ENCODE measurements at regions not wholly inside any gene's neighbourhood (a gene's known extent, or its start where the extent isn't known, plus 50 kb on each side); places are given as distances from the start of the nearest gene placed in this dataset.

DNA sequence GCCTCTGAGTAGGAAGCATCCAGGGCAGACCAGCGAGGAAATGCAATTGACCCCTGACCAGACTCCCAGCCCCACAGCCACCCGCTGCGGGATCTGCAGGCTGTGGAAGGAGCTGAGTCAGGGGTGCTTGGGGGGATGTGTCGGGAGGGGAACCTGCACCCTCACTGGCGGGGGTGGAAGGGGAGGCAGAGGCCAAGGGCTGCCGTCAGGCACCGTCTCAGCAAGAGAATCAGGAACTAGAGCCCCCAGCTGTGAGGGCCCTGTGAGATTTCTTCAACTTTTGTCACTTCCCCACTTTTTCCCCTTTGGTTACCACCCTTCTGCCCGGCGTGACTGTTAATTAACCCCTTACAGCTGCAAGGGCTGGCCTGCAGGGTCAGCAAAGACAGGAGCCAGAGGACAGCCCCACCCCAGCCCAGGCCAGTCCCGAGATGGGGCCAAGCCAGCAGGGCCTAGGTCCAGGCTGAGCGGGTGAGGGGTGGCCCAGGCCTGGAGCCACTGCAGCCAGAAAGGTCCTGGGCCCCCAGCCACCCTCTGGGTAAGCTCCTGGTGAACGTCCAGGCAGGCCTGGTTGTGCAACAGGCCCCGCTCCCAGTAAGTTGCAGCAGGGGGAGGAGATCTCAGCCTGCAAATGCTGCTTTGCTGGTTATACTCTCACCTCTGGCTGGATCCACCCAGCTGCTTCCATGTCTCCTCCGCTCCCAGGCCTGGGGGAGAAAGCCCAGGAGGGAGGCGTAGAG is 147.0 kb upstream of the ID2 start:
- peak in 1 of 2 donors; percentile 5 for TF ChIP-seq POLR2A (IDR thresholded peaks at IDR 0.05)
- TF ChIP-seq, protein P1, sequence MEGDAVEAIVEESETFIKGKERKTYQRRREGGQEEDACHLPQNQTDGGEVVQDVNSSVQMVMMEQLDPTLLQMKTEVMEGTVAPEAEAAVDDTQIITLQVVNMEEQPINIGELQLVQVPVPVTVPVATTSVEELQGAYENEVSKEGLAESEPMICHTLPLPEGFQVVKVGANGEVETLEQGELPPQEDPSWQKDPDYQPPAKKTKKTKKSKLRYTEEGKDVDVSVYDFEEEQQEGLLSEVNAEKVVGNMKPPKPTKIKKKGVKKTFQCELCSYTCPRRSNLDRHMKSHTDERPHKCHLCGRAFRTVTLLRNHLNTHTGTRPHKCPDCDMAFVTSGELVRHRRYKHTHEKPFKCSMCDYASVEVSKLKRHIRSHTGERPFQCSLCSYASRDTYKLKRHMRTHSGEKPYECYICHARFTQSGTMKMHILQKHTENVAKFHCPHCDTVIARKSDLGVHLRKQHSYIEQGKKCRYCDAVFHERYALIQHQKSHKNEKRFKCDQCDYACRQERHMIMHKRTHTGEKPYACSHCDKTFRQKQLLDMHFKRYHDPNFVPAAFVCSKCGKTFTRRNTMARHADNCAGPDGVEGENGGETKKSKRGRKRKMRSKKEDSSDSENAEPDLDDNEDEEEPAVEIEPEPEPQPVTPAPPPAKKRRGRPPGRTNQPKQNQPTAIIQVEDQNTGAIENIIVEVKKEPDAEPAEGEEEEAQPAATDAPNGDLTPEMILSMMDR (IDR thresholded peaks at IDR 0.05), result no peak
- H3K27me3 ChIP-seq, result no peaks in the 10 kb centered on the region
- H3K9me3 ChIP-seq, result peaks cover 0 to 13% (median 10%) of the 10 kb centered on the region in 12 donors
- ATAC-seq (peak; percentile 63 to 88 (median 80)), DNase-seq (peak; percentile 64 to 88 (median 78))
- WGBS, 4 donors, result 64 to 77% (median 66%) methylated on average over 11 to 15 of the region's 15 CpGs
- H3K27ac ChIP-seq, result peak overlapping the region in 10 of 12 donors; percentile 13 to 92 (median 48)
- intact Hi-C loops (cut with DNase I), result loop anchor here in 2 of 10 donors (10.0 kb wide), 1 partner anchor 1110 kb away; no protein-coding TSS in a partner anchor
- H3K4me3 ChIP-seq, result peak overlapping the region in 1 of 12 donors; percentile 20
- peaks cover 0 to 64% (median 35%) of the 10 kb centered on the region in 12 donors for H3K4me1 ChIP-seq
- no peaks in the 10 kb centered on the region for H3K36me3 ChIP-seq

DNA sequence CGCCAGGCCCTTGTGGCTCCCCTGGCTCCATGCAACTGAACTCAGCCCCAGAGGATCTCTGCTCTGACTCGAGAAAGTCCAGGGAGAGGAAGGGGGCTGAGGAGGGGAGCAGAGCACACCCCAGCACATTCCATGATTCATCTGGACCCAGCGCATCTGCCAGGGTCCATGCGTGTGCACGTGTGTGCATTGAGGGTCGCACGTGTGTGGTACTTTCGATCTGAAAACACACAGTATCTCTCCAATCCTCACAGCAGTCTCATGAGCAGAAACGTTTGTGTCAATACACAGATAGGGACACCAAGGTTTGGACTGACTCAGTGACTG is 146.4 kb upstream of the ID2 start:
- Histone ChIP-seq H3K27me3 (no peaks in the 10 kb centered on the region), H3K27ac (peak overlapping the region in 10 of 12 donors; percentile 13 to 92 (median 48)), H3K4me3 (peak overlapping the region in 1 of 12 donors; percentile 20), H3K4me1 (peaks cover 0 to 66% (median 39%) of the 10 kb centered on the region in 12 donors), H3K36me3 (no peaks in the 10 kb centered on the region), H3K9me3 (peaks cover 0 to 13% (median 10%) of the 10 kb centered on the region in 12 donors)
- WGBS, 4 donors, result 81 to 95% (median 85%) methylated on average over 7 to 9 of the region's 9 CpGs
- ATAC-seq (no peak), DNase-seq (no peak)
- intact Hi-C loops (cut with DNase I), result loop anchor here in 2 of 10 donors (10.0 kb wide), 1 partner anchor 1111 kb away; no protein-coding TSS in a partner anchor
- no peak for TF ChIP-seq POLR2A (IDR thresholded peaks at IDR 0.05)
- TF ChIP-seq, protein P1 (IDR thresholded peaks at IDR 0.05), result no peak

DNA sequence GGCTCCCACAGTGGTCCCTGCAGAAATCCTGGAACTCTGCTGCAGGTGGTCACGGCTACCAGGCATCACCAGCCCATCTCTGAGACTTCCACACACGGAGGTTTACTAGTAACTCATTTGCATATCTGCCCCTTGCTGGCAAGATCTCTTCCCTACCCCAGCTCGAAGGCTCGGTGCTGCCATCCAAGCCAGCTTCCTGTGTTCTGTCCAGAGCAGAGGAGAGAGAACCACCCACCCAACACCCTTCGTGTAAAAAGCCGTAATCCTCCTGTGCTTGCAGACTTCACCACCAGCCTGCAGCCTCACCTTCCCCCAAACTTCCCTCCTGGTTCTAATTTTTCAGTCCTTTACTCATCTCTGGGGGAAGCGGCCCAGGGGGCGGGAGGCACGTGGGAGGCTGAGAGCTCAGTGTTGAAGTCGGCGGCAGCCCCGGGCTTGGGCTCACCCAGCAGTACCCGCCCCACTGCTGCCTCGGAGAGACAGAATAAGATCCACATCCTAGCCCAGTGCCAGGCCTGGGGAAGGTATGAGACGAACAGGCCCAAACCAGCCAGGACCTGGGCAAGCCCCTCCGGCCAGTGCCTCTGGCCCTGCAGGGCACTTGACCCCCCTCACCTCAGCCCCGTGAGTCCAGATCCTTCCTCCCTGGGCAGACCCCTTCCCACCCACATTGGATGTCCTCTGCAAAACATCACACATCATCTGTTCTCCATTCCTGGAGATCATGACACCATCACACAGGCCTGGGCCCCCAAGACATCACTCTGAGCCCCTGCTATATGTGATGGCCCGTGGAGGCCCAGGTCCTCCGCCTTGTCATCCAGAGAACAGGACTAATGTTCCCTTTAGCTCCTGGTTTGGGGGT is 145.8 kb upstream of the ID2 start:
- 75 to 83% (median 81%) methylated on average over 18 to 19 of the region's 19 CpGs for WGBS, 4 donors
- Histone ChIP-seq H3K27ac (peak overlapping the region in 7 of 12 donors; percentile 31 to 92 (median 55)), H3K36me3 (no peaks in the 10 kb centered on the region), H3K9me3 (peaks cover 0 to 12% (median 10%) of the 10 kb centered on the region in 12 donors), H3K4me1 (peaks cover 0 to 72% (median 40%) of the 10 kb centered on the region in 12 donors), H3K27me3 (no peaks in the 10 kb centered on the region), H3K4me3 (no peak overlapping the region)
- DNase-seq, result peak in 1 of 5 donors; percentile 32
- ATAC-seq, result no peak
- intact Hi-C loops (cut with DNase I), result loop anchor here in 2 of 10 donors (10.0 kb wide), 1 partner anchor 1111 kb away; no protein-coding TSS in a partner anchor
- TF ChIP-seq, protein P1 (IDR thresholded peaks at IDR 0.05), result no peak
- no peak for TF ChIP-seq POLR2A (IDR thresholded peaks at IDR 0.05)

Measured in heart left ventricle (tissue), 16 donors.